Activated CD8-positive, alpha-beta T cell treated with anti-CD3 and anti-CD28 coated beads for 36 hours (primary cell): ENCODE measurements at regions not wholly inside any gene's neighbourhood (a gene's known extent, or its start where the extent isn't known, plus 50 kb on each side); places are given as distances from the start of the nearest gene placed in this dataset.

Experiments
- ATAC-seq: fragments of 200-7000 bp; cut with Tn5 transposase; one replicate; pipeline ENCODE4 v1.10.0; 2021; ENCODE audit warnings: mild to moderate bottlenecking, moderate library complexity
- CTCF ChIA-PET: fragments of 350-600 bp; sonication (Branson Sonifier 250); formaldehyde crosslinking; loops from one replicate; lab custom pipeline; 2021; ENCODE audit warnings: antibody characterized with exemption; lab: Charles Lee
- POLR2A ChIA-PET: fragments of 350-600 bp; sonication (Branson Sonifier 250); formaldehyde crosslinking; loops from one replicate; lab custom pipeline; 2021; ENCODE audit warnings: antibody characterized with exemption; lab: Charles Lee
- DNase-seq: peaks from one replicate; pipeline ENCODE4 v3.0.0-alpha.2; 2020
- H3K27ac Mint-ChIP-seq: one replicate; pipeline ENCODE4 v1.8.0; 2021; ENCODE audit warnings: mild to moderate bottlenecking, mixed read lengths
- H3K27me3 Mint-ChIP-seq: one replicate; pipeline ENCODE4 v1.8.0; 2021; ENCODE audit warnings: mixed read lengths
- H3K36me3 Mint-ChIP-seq: one replicate; pipeline ENCODE4 v1.8.0; 2021; ENCODE audit warnings: low read depth, mixed read lengths
- H3K4me1 Mint-ChIP-seq: one replicate; pipeline ENCODE4 v1.8.0; 2021; ENCODE audit warnings: low read depth, mixed read lengths
- H3K4me3 Mint-ChIP-seq: one replicate; pipeline ENCODE4 v1.8.0; 2021; ENCODE audit warnings: mild to moderate bottlenecking, moderate library complexity, mixed read lengths
- H3K9me3 Mint-ChIP-seq: one replicate; pipeline ENCODE4 v1.8.0; 2021; ENCODE audit warnings: mixed read lengths
- CTCF ChIP-seq: fragments of 200-600 bp; IDR thresholded peaks from one replicate; pipeline ENCODE4 v1.8.0; 2022; ENCODE audit warnings: antibody characterized with exemption, mild to moderate bottlenecking
- intact Hi-C: fragments of 100-400 bp; cut with micrococcal nuclease; formaldehyde crosslinking; loops from one replicate; pipeline ENCODE4 v1.10.0; 2022

- intact Hi-C loops, result no loop called here
- peaks cover 7% of the 10 kb centered on the region for H3K27me3 Mint-ChIP-seq
- H3K9me3 Mint-ChIP-seq, result no peaks in the 10 kb centered on the region
- H3K36me3 Mint-ChIP-seq, result no peaks in the 10 kb centered on the region
- H3K4me3 Mint-ChIP-seq, result no peak overlapping the region
- ChIA-PET POLR2A (no interaction called here), CTCF (no interaction called here)
- ATAC-seq (peak; percentile 49), DNase-seq (peak; percentile 6)
- TF ChIP-seq CTCF, result no peak
- no peaks in the 10 kb centered on the region for H3K4me1 Mint-ChIP-seq
- peak overlapping the region; percentile 17 for H3K27ac Mint-ChIP-seq
Observed at GRCh38 chr16:82432261-82432660, 194.5 kb upstream of the CDH13 start.

- TF ChIP-seq CTCF, result no peak
- H3K27ac Mint-ChIP-seq, result no peak overlapping the region
- H3K9me3 Mint-ChIP-seq, result no peaks in the 10 kb centered on the region
- no peaks in the 10 kb centered on the region for H3K4me1 Mint-ChIP-seq
- intact Hi-C loops, result no loop called here
- H3K36me3 Mint-ChIP-seq, result no peaks in the 10 kb centered on the region
- no peak for ATAC-seq
- H3K4me3 Mint-ChIP-seq, result no peak overlapping the region
- POLR2A ChIA-PET, result interaction anchor here (0.7 kb wide), 1 partner anchor 89 kb away, joined by 3 read pairs; no protein-coding TSS in a partner anchor
- CTCF ChIA-PET, result no interaction called here
- H3K27me3 Mint-ChIP-seq, result peaks cover 13% of the 10 kb centered on the region
- no peak for DNase-seq
Observed at GRCh38 chr16:82425661-82426060, 201.1 kb upstream of the CDH13 start.

- POLR2A ChIA-PET, result no interaction called here
- Mint-ChIP-seq H3K9me3 (no peaks in the 10 kb centered on the region), H3K27ac (no peak overlapping the region), H3K4me3 (no peak overlapping the region), H3K4me1 (no peaks in the 10 kb centered on the region), H3K36me3 (no peaks in the 10 kb centered on the region), H3K27me3 (peaks cover 5% of the 10 kb centered on the region)
- CTCF ChIA-PET, result no interaction called here
- no peak for DNase-seq
- ATAC-seq, result no peak
- no peak for TF ChIP-seq CTCF
- intact Hi-C loops, result no loop called here
Observed at GRCh38 chr16:82421851-82422250, 204.9 kb upstream of the CDH13 start.

GRCh38 chr16:82419332-82419731 lies 207.4 kb upstream of the CDH13 start:
- Mint-ChIP-seq H3K4me1 (no peaks in the 10 kb centered on the region), H3K27ac (no peak overlapping the region), H3K4me3 (no peak overlapping the region), H3K36me3 (no peaks in the 10 kb centered on the region), H3K27me3 (no peaks in the 10 kb centered on the region), H3K9me3 (no peaks in the 10 kb centered on the region)
- DNase-seq (no peak), ATAC-seq (no peak)
- no peak for TF ChIP-seq CTCF
- POLR2A ChIA-PET, result interaction anchor here (0.8 kb wide), 1 partner anchor 166 kb away, joined by 3 read pairs; no protein-coding TSS in a partner anchor
- CTCF ChIA-PET, result interaction anchor here (1.8 kb wide), 1 partner anchor 156 kb away, joined by 4 read pairs; no protein-coding TSS in a partner anchor
- intact Hi-C loops, result no loop called here

GRCh38 chr16:82414476-82414875 lies 212.3 kb upstream of the CDH13 start:
- ChIA-PET CTCF (no interaction called here), POLR2A (no interaction called here)
- no peaks in the 10 kb centered on the region for H3K36me3 Mint-ChIP-seq
- H3K27me3 Mint-ChIP-seq, result no peaks in the 10 kb centered on the region
- no peak overlapping the region for H3K4me3 Mint-ChIP-seq
- intact Hi-C loops, result no loop called here
- H3K9me3 Mint-ChIP-seq, result no peaks in the 10 kb centered on the region
- no peak for TF ChIP-seq CTCF
- no peaks in the 10 kb centered on the region for H3K4me1 Mint-ChIP-seq
- ATAC-seq, result no peak
- no peak overlapping the region for H3K27ac Mint-ChIP-seq
- no peak for DNase-seq
